ENCODE measurements at regions not wholly inside any gene's neighbourhood (a gene's known extent, or its start where the extent isn't known, plus 50 kb on each side); places are given as distances from the start of the nearest gene placed in this dataset.

DNA sequence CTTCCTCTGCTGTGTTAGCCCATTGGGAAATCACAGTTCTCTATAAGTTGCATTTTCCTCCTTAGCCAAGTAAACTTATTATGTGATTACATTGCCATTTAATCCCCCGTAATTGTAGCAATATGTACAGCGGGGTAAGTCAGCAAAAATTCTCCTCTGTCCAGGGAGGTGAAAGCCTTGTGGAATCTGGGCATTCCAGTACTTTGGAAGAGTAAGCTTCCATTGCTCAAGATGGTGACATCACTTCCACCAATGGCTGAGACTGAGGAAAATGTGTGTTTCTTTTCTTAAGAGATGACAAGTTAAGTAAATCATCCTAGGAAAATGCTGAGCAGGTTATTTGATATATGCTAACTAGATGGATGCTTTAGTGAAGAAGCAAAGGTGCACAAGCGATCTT, 436.7 kb downstream of the CETN3 start:
- TF ChIP-seq, protein P1, sequence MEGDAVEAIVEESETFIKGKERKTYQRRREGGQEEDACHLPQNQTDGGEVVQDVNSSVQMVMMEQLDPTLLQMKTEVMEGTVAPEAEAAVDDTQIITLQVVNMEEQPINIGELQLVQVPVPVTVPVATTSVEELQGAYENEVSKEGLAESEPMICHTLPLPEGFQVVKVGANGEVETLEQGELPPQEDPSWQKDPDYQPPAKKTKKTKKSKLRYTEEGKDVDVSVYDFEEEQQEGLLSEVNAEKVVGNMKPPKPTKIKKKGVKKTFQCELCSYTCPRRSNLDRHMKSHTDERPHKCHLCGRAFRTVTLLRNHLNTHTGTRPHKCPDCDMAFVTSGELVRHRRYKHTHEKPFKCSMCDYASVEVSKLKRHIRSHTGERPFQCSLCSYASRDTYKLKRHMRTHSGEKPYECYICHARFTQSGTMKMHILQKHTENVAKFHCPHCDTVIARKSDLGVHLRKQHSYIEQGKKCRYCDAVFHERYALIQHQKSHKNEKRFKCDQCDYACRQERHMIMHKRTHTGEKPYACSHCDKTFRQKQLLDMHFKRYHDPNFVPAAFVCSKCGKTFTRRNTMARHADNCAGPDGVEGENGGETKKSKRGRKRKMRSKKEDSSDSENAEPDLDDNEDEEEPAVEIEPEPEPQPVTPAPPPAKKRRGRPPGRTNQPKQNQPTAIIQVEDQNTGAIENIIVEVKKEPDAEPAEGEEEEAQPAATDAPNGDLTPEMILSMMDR (IDR thresholded peaks at IDR 0.05): no peak
- TF ChIP-seq ZFX (IDR thresholded peaks at IDR 0.05; ENCODE audit: borderline replicate concordance): no peak
